DMS79 (cell line): ENCODE measurements at regions not wholly inside any gene's neighbourhood (a gene's known extent, or its start where the extent isn't known, plus 50 kb on each side); places are given as distances from the start of the nearest gene placed in this dataset.
A peak's percentile ranks its signal among the peaks of the same experiment; 100 is the strongest.
"Not testable (repeated sequence)": the region's sequence is repeated elsewhere in the genome, so short reads cannot be mapped to it uniquely, and the experiment has no call there.

Source experiments
- DNase-seq: peaks from one replicate; lab custom pipeline; 2025; lab: John Stamatoyannopoulos, UW

DNA sequence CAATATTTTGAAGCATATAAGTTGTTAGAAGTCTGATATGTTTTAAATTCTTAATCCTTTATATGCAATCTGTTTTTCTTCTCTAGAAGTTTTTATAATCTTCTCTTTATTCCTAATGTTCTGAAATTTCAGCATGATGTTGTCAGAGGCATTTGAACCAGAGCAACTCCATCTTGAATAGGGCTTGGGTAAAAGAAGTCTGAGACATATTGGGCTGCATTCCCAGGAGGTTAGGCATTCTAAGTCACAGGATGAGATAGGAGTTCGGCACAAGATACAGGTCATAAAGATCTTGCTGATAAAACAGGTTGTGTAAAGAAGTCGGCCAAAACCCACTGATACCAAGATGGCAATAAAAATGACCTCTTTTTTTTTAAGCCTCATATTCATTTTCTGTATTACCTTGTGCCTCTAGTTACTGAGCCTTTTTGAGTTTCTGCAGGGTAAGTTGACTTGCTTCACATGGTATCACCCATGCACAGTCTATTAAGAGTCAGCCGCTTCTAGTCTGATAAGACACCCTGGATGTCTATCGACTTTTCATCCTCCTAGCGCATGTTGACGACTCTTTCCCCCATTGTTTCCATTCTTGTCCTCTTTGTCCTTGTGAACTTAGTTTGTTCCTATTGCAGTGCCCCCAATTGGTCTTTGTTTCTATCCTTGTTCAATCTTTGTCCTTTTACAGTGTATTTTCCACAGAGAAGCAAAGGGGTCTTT lies 80.8 kb upstream of the RNU6-1 start:
- no peak for DNase-seq

DNA sequence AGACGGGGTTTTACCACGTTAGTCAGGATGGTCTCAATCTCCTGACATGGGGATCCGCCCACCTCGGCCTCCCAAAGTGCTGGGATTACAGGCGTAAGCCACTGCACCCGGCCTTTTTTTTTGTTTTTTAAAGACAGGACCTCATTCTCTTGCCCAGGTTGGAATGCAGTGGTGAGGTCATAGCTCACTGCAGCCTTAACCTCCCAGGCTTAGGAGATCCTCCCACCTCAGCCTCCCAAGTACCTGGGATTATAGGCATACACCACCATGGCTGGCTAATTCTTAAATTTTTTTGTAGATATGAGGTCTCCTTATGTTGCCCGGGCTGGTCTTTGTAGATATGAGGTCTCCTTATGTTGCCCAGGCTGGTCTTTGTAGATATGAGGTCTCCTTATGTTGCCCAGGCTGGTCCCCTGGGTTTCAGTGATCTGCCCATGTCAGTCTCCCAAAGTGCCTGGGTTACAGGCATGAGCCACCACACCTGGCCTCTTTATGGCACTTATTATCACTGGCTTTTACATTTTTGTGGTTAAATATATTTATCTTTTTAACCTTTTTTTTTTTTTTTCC lies 82.3 kb upstream of the RNU6-1 start:
- no peak for DNase-seq

DNA sequence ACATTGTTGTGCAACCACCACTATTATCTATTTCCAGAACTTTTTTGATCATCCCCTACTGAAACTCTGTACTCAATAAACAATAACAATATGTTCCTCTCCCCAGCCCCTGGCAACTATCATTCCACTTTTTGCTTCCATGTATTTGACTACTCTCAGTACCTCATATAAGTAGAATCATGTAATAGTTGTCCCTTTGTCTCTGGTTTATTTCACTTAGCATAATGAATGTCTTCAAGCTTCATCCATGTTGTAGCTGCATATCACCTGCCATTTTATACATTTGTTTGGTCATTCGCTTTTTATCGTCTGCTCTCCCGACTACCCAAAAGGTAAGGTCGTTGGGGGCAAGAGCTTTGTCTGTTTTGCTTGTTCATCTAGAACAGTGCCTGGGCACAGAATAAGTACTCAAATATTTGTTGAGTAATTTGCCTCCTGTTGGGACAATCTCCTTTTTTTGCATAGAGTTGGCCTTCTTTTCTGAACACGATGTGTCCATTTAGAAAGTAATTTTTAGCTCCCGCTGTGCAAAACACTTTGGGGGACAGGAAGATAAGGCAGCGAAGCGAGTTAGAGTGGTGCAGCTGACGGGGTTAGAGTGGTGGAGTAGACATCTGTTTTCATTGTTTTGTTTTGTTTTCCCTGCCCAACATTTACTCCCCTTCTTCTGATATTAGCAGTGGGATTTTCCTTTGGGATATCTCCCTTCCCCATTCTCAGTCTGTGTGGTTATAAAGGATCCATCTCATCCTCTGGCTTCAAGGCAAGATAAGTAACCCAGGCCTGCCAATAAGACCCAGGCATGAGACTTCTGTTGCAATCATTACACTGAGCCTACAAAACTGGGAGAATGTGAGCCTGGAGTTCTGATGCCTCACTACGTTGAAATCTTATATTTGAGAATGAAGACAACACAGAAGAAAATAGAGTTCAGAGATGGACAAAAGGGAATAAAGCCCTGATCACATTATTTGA lies 83.4 kb upstream of the RNU6-1 start:
- no peak for DNase-seq

DNA sequence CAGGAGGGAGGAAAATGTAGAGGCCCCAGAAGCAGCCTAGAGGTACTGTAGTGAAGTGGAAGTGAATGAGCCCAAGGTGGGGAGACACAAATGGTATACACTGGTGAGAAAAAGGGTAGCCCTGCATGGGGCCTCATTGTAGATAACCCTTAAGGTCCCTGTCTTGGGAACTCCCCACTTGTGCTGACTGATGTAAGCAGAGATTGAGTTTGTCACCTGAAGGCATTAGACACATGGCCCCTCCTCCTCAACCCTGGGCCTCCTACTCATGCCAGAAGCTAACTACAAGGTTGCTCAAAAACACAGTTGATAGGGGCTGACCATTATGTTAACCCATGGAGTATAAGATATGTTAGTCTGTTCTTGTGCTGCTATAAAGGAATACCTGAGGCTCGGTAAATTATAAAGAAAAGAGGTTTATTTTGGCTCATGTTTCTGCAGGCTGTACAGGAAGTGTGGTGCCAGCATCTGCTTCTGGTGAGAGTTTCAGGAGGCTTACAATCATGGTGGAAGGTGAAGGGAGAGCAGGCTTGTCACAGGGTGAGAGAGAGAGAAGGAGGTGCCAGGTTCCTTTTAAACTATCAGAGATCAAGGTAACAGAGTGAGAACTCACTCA lies 84.6 kb upstream of the RNU6-1 start:
- no peak for DNase-seq

DNA sequence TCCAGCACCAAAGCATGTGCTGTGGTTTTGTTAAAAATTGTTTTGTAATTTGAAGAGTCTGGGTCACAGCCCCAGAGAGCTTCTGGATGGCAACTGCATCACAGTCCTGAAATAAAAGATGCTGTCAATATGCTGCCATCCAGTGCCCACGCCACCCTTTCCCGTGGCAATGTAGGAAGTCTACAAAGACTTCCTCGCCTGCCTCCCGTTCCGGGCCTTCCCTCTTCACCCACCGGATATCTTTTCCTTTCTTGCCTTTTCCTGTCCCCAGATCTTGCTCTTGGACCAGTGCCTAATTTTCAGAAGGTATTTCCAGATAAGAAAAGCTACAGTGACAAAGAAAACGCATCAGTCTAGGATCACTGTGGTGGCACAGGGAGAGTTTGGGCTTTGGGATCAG lies 85.3 kb upstream of the RNU6-1 start:
- no peak for DNase-seq

DNA sequence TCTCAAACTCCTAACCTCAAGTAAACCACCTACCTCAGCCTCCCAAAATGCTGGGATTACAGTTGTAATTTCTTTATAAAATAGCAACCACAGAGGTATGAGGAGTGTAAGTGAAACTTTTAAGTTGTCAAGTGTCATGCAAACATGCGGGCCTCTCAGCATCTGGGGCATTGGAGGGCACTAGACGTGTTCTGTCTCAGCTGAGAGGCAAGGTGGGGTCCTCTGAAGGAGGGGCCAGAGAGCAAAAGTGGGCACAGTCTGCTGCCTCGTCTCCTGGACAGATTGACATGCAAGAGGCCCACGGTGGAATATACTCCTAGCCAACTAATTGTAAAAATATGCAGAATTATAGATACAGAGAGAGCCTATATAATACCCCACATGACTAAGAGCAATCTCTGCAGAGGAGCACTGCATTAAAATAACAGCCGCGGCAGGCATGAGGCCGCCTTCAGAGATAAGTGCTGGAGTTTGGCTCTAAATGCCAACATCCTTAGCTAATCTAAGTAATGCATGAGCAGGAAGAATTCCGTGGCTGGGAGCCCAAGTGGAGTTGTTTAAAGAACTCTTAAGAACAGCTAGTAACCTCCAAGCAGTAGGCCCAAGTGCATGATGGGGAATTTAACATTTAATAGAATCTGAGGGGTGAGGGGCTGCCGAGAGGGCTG lies 87.8 kb upstream of the RNU6-1 start:
- peak; percentile 53 for DNase-seq

DNA sequence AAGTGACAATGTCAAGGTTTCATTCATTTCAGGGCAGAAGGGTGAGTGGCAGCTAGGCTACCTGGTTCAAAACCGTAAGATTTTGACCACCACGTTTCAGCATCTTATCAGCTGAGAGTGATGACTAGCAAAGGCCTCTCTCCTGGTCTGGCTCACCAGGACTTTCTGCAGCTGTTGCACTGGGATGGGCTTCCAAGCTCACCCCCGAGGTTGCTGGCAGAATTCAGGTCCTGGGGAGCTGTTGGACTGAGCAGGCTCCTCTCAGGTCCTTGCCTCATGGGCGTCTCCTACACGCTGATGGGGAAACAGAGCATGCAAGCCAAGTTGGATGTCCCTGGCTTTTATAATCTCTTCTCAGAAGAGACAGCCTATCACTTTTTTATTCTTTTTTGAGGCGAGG lies 88.8 kb upstream of the RNU6-1 start:
- DNase-seq, result no peak

DNA sequence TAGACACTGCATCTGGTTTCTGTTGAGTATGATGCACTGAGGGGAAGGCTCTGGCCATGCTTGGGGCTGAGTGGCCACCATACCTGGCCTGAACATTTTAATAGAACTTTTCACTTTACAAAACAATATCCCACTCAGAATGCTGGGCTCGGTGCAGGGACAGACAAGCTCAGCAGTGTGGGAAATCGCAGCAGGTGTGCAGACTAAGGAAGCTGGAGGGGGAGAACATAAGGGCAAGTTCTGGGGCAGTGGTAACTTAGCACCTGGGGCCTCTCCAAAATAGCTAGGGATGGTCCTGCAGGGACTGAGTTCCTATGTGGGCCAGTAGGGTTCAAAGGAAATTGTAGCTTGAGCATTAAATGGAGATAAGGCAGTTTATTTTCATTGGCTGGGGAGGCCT lies 90.9 kb upstream of the RNU6-1 start:
- DNase-seq, result no peak

DNA sequence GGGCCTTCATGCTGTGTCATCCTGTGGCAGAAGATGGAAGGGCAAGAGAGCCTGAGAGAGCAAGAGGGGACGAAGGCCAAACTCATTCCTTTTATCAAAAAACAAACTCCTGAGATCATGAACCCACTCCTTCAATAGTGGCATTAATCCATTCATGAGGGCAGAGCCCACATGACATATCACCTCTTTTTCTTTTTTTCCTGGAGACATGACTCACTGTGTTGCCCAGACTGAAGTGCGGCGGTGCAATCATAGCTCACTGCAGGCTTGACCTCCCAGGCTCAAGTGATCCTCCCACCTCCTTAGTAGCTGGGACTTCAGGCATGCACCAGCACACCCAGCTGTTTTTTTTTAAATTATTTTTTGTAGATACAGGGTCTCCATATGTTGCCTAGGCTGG lies 92.0 kb upstream of the RNU6-1 start:
- no peak for DNase-seq

DNA sequence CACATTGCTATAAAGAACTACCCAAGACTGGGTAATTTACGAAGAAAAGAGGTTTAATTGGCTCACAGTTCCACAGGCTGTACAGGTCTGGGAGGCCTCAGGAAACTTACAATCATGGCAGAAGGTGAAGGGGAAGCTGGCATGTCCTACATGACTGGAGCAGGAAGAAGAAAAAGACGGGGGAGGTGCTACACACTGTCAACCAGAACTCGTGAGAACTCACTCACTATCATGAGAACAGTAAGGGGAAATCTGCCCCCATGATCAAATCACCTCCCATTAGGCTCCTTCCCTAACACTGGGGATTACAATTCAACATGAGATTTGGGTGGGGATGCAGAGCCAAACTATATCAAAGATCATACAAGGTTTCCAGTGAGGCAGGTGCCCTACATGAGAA lies 94.3 kb upstream of the RNU6-1 start:
- not testable (repeated sequence) for DNase-seq

DNA sequence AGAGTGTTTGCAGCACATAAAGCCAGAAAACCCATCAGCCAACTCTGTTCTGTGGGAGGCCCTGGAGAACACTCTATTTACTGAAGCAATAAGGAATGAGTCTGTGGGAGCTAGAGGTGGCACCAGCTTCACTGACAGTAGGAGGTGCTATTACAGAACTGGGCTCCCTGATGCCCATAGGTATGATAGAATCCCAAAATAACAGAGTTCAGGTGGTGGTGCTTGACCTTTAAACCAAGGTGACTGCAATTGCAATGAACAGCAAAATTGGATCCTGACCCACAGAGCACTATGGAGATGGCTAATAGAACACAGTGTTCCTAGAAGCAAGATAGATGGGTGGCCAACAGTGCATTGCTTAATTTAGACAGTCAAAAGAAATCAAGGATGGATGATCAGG lies 95.4 kb upstream of the RNU6-1 start:
- DNase-seq, result no peak

DNA sequence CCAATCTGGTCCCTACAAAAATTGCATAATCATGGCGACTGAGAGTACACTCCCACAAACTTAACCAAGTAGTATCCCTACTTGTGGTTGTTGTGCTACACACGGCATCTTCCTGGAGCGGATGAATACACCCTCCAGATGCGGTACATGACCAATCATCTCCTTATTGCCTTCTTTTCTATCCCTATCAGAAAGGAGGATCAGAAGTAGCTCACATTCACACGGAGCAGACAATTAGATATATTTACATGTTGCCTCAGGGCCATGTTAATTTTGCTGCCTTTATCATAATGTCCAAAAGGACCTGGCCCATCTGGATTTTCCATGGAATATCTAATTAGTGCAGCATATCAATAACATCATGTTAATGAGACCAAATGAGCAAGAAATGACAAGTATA lies 96.4 kb upstream of the RNU6-1 start:
- no peak for DNase-seq

DNA sequence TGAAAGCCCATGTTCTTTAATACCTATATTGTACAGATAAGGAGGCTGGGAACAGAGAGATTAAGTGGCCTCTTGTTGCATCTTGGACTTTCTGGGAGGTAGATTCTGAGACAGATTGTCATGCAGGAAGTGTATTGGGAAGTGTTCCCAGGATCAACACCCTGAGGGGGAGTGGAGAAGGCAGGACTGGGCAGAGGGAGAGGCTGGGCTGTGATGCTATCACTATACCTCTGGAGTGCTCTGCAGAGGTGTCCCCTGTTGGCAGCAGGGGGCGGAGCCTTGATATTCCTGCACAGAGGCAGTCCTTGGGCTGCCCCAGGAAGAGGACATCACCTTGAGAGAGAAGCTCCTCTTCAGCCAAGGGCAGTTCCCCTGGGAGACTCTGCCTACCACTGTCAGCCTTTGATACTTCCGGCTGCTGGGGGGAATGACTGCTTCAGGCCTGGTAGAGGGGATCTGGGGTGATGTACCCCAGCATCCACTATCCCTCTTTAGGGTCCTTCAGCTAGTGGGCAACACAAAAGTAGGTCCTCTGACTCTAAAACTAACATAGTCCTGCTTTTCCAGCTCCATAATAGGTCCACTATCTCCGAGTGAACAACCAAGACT lies 97.4 kb upstream of the RNU6-1 start:
- no peak for DNase-seq

DNA sequence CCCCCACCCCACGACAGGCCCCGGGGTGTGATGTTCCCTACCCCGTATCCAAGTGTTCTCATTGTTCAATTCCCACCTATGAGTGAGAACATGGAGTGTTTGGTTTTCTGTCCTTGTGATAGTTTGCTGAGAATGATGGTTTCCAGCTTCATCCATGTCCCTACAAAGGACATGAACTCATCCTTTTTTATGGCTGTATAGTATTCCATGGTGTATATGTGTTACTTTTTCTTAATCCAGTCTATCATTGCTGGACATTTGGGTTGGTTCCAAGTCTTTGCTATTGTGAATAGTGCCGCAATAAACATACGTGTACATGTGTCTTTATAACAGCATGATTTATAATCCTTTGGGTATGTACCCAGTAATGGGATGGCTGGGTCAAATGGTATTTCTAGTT lies 99.3 kb upstream of the RNU6-1 start:
- DNase-seq, result not testable (repeated sequence)

DNA sequence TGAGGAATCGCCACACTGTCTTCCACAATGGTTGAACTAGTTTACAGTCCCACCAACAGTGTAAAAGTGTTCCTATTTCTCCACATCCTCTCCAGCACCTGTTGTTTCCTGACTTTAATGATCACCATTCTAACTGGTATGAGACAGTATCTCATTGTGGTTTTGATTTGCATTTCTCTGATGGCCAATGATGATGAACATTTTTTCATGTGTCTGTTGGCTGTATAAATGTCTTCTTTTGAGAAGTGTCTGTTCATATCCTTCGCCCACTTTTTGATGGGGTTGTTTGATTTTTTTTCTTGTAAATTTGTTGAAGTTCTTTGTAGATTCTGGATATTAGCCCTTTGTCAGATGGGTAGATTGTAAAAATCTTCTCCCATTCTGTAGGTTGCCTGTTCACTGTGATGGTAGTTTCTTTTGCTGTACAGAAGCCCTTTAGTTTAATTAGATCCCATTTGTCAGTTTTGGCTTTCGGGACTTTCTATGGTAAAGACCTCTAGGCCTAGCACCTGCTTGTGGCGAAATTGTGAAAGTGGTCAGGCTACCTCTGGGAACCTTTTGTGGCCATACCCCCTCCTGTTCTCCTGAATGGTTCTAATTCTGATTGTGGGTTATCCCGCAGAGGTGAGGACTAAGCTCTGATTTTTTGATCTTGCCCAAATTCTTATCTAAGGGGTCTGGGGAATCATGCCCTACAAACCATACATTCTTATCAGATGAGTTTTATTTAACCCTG lies 99.9 kb upstream of the RNU6-1 start:
- not testable (repeated sequence) for DNase-seq

DNA sequence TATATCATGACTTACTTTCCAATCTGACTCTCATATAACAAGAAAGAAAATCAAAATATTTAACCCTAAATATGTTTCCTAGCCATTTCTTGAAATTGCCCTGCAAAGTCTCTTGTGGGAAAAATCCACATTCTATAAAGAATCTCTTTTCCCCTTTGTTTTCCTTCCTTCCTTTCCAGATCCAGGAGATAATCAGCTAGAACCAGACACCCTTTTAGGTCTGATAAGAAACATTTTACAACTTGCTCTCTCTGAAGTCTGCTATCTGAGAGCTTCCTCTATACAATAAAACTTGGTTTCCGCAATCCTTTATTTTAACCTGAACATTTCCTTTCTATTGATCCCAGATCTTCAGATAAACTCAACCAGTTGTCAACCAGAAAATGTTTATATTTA lies 100.5 kb upstream of the RNU6-1 start:
- DNase-seq, result no peak

DNA sequence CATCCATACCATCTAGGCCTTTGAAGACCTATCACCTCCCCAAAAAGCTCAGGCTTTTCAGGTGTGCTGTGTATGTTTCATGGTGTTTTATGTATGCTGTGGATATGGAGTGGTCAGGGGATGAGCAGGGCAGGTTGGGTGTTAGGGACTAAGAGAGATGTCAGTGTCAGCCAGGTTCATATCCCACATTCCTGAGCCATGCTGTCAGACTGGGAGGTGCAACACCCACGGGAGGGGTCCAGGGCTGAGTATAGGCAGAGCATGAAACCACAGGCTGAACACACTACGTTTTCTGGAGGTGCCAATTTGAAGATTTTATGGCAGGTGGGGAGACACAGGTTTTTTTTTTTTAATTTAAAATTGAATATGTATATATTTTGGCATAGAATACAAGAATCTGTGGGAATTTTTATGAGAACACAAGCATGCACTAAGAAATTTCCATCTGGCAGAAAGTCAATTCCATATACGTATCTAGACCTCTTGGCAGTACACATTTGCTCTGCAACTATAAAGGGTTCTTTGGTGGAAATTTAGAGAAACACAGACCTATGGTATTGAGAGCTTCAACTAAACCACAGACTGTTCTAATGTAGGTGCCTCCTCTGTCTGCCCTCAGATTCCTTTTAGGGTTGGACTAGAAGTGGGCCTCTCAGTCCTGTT lies 101.9 kb upstream of the RNU6-1 start:
- DNase-seq, result no peak

DNA sequence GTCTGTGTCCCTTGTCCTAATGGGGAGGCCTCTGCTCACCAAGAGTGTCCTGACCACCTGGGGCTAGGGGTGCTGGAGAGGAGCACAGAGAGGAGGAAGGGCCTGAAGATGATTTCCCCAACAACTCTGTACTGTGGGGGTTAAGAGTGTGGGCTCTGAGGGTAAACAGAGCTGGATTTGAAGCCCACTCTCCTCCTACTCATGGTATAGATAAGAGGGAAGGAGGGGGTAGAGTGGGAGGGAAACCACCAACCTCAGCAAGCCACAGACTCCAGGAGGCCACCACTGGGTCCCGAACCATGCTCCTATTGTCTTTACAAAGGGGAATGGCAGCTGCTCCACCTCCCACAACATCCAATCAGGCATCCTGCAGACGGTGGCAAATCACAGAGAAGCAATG lies 103.6 kb upstream of the RNU6-1 start:
- DNase-seq, result no peak

DNA sequence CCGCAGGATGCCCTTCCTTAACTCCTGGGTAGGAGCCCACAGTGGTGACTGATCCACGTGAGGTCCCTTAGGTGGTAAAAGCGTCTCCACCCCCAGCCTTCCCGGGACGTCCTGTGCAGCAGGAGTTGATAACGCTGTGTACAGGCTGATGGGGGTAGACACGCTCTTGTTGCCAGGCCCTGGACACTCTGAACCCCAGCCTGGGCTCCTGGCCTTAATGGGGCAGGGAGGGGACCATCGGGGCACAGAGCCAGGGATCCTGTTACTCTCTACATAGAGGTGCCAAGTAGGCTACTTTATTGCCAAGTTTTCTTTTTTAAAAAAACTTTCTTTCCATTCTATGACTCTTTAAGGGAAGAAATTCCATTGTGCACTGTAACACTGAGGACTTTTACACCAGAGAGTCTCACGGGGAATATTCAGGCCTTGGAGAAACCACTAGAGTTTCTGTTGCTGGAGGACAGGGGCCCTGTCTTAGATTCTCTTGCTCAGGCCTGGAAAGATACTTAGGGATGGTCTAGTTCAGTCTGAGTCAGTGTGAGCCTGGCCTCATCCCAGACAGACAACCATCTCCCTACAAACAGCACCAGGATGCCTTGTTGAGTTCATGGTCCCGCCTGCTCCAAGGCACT lies 104.3 kb upstream of the RNU6-1 start:
- no peak for DNase-seq

DNA sequence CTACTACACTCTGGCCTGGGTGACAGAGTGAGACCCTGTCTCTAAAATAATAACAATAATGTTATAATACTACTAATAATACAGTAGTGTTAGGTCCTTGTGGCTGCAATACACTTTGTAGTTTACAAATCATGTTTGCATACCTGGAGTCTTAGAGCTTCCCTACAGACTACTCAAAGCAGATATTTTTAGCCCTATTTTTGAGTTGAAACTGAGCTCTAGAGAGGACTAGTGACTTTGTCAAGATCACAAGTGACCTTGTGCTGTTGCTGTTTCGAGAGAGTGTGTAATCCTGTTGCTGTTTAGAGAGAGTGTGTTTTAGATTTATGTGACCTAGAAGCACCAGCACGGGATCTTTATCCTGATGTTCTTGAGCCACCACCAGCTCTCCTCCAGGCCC lies 105.3 kb upstream of the RNU6-1 start:
- DNase-seq, result no peak
